Ishikawa (cell line): ENCODE measurements at regions not wholly inside any gene's neighbourhood (a gene's known extent, or its start where the extent isn't known, plus 50 kb on each side); places are given as distances from the start of the nearest gene placed in this dataset.

Source experiments
- CEBPB ChIP-seq: IDR thresholded peaks from 2 replicates; pipeline ENCODE4 v1.6.1; 2012
- CREB1 ChIP-seq: IDR thresholded peaks from 2 replicates; pipeline ENCODE4 v1.6.1; 2012; ENCODE audit warnings: low read depth
- EP300 ChIP-seq: IDR thresholded peaks from 2 replicates; pipeline ENCODE4 v1.6.1; 2012; ENCODE audit warnings: borderline replicate concordance
- FOXM1 ChIP-seq: IDR thresholded peaks from 2 replicates; pipeline ENCODE4 v1.6.1; 2012; ENCODE audit warnings: low read depth, borderline replicate concordance
- MAX ChIP-seq: IDR thresholded peaks from 2 replicates; pipeline ENCODE4 v1.6.1; 2012
- REST ChIP-seq: IDR thresholded peaks from 2 replicates; pipeline ENCODE4 v1.6.1; 2012; ENCODE audit warnings: low read depth, mild to moderate bottlenecking
- TAF1 ChIP-seq: IDR thresholded peaks from 2 replicates; pipeline ENCODE4 v1.6.1; 2012; ENCODE audit warnings: low read depth, mild to moderate bottlenecking
- TEAD4 ChIP-seq: IDR thresholded peaks from 2 replicates; pipeline ENCODE4 v1.6.1; 2012
- USF1 ChIP-seq: IDR thresholded peaks from 2 replicates; pipeline ENCODE4 v1.6.1; 2012
- YY1 ChIP-seq: IDR thresholded peaks from 2 replicates; pipeline ENCODE4 v1.6.1; 2012; ENCODE audit warnings: low read depth
- ZBTB7A ChIP-seq: IDR thresholded peaks from 2 replicates; pipeline ENCODE4 v1.6.1; 2012; ENCODE audit warnings: low read depth

GRCh38 chr6:76165471-76166221 is 93.2 kb upstream of the IMPG1 start:
- TF ChIP-seq EP300 = no peak
- no peak for TF ChIP-seq USF1
- TF ChIP-seq YY1 = no peak
- no peak for TF ChIP-seq TEAD4
- no peak for TF ChIP-seq CEBPB
- TF ChIP-seq ZBTB7A = no peak
- TF ChIP-seq REST = no peak
- no peak for TF ChIP-seq CREB1
- TF ChIP-seq FOXM1 = no peak
- TF ChIP-seq TAF1 = no peak
- no peak for TF ChIP-seq MAX
